ENCODE measurements at regions not wholly inside any gene's neighbourhood (a gene's known extent, or its start where the extent isn't known, plus 50 kb on each side); places are given as distances from the start of the nearest gene placed in this dataset.
"Not testable (repeated sequence)": the region's sequence is repeated elsewhere in the genome, so short reads cannot be mapped to it uniquely, and the experiment has no call there.

DNA sequence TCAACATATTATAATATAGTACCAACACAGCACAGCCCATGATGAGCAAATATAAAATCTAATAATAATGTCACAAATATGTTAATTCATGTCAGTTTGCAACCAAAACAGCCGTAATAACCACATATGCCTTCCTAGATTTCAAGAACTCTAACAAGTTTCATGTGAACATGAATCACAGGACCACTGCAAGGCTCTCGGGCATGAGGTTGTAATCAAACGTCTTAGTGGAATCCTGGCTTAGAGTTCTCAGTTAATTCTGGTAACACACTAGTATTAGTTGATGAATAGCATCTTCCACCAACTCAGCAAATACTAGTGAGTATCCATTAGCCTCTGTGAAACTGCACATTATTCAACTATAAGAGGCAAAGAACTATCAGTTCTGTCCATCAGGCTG is 379.3 kb upstream of the TENM3 start:
- DNase-seq (ENCODE audit: extremely low read depth, low read depth, low spot score): no peak

- no peak for DNase-seq (ENCODE audit: extremely low read depth, low read depth, low spot score)
These were observed 372.9 kb upstream of the TENM3 start for GRCh38 chr4:181870326-181870725.

GRCh38 chr4:181874602-181875001 is 368.6 kb upstream of the TENM3 start:
- DNase-seq (ENCODE audit: extremely low read depth, low read depth, low spot score): no peak

DNA sequence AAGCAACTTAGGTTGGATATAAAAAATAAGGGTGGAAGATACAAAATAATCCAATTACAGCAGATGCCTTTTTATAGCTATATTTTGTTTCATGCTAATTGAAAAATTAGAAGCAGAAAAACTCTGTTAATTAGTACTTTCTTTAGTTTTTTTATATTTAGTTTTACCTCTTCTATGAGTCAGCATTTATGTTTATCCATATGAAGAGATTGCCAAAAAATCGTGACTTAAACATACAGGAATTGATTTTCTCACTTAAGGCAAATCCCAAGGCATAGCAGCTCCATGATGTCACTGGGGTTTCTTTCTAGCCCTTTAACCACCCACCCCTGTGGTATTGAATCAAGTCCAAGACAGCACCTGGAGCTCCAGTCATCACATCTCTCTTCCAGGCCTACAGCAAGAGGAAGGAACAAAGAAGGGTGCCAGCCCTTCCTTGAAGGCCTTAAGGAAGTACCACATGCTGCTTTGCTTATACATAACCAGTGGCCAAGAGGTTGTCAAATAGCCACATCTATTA is 365.8 kb upstream of the TENM3 start:
- DNase-seq (ENCODE audit: extremely low read depth, low read depth, low spot score): no peak

DNA sequence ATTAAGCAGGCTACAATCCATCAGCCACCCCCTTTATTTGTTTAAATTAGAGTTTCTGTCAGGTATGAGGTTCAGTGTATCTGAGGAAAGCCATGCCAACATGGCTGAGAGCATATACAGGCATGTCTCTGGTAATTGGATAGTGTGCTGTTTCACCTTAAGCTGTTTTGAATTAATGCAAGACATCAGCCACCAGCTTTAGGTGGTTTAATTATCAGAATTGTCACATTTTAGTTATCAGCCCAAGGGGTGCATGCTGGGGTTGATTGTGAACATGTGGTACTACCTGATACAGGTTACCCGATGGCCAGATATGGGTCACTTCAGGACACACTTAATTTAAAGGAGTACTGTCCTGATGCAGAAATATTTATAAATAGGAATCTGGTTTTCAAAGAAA is 353.2 kb upstream of the TENM3 start:
- DNase-seq (ENCODE audit: extremely low read depth, low read depth, low spot score): no peak

DNA sequence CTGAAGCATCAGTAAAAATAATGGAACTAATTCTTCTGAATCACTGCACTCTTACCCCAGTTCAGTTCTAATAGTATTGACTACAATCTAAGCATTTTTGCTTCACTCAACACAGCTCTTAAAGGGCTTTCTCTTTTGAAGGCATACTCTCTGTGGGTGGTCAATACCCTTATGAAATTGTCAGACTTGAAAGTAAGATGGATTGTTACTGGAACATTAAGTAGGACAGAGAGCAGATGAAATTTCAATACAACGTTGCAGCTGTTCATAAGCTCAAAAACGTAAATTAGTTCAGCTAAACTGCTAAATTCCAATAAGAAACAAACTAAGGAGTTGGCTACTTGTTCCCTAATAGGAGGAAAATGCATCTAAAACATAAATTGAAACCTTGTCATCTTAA is 352.3 kb upstream of the TENM3 start:
- no peak for DNase-seq (ENCODE audit: extremely low read depth, low read depth, low spot score)

GRCh38 chr4:181896614-181897013 is 346.6 kb upstream of the TENM3 start:
- no peak for DNase-seq (ENCODE audit: extremely low read depth, low read depth, low spot score)

- no peak for DNase-seq (ENCODE audit: extremely low read depth, low read depth, low spot score)
These were observed 345.3 kb upstream of the TENM3 start for GRCh38 chr4:181897935-181898334.

DNA sequence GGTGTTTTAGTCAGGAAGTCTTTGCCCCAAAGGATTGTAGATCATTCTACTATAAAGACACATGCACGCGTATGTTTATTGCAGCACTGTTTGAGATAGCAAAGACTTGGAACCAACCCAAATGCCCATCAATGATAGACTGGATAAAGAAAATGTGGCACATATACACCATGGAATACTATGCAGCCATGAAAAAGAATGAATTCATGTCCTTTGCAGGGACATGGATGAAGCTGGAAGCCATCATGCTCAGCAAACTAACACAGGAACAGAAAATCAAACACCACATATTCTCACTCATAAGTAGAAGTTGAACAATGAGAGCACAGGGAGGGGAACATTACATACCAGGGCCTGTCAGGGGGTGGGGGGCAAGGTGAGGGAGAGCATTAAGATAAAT is 340.8 kb upstream of the TENM3 start:
- not testable (repeated sequence) for DNase-seq (ENCODE audit: extremely low read depth, low read depth, low spot score)

GRCh38 chr4:181905708-181906107 is 337.5 kb upstream of the TENM3 start:
- DNase-seq (ENCODE audit: extremely low read depth, low read depth, low spot score): no peak

DNA sequence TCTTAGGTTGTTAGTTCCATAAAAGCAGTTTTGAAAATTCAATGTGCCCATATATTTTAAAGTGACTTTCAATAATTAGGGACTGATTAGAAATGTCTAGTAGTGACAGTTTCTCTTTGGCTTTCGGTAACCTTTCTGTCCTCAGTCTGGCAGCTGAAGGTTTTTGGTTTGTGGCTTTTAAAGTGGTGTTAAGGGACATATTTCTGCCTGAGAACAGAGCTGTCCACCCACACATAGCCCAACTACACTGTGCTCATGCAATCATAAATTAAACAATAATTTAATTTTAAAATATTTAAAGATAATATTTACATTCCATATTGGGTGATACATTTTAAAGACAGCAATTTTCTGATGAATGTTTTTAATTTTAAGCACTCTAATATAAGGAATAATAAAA is 335.0 kb upstream of the TENM3 start:
- DNase-seq (ENCODE audit: extremely low read depth, low read depth, low spot score): no peak

- no peak for DNase-seq (ENCODE audit: extremely low read depth, low read depth, low spot score)
These were observed 333.8 kb upstream of the TENM3 start for GRCh38 chr4:181909368-181909767.

DNA sequence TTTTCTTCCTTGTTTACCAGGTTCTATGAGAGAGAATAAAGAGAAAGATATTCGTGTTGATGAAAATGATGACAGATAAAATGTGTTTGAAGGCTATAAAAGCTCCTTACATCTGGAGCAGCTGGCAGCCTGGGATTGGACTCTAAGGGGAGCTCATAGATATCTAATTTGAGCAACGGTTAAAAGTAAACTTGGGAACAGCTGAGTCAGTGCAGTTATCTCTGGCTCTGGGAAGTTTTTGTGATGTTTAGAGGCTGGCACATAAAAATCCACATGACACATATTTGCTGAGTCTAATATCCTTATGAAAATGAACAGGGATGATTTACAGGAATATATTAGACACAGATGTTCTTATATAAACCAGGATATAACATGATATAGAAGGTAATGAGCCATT is 331.8 kb upstream of the TENM3 start:
- DNase-seq (ENCODE audit: extremely low read depth, low read depth, low spot score): no peak

DNA sequence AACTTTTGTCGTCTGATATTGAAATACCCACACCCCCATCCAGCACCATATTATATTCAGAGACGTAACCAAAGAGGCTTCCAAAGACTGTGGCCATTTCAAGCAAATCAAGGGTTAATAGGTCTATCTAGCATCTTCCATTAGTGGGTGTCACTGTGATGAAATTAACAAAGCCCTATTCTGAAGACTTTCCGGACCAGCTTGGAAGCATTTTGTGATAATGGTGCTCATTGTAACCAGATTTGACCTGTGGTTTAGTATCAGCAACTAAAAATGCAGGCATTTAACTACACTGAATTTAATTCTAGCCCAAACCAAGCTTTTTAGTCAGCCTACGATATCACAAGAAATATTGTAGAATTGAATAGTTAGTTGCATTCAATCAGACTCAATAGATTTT is 309.7 kb upstream of the TENM3 start:
- no peak for DNase-seq (ENCODE audit: extremely low read depth, low read depth, low spot score)

- no peak for DNase-seq (ENCODE audit: extremely low read depth, low read depth, low spot score)
These were observed 304.6 kb upstream of the TENM3 start for GRCh38 chr4:181938631-181939030.

DNA sequence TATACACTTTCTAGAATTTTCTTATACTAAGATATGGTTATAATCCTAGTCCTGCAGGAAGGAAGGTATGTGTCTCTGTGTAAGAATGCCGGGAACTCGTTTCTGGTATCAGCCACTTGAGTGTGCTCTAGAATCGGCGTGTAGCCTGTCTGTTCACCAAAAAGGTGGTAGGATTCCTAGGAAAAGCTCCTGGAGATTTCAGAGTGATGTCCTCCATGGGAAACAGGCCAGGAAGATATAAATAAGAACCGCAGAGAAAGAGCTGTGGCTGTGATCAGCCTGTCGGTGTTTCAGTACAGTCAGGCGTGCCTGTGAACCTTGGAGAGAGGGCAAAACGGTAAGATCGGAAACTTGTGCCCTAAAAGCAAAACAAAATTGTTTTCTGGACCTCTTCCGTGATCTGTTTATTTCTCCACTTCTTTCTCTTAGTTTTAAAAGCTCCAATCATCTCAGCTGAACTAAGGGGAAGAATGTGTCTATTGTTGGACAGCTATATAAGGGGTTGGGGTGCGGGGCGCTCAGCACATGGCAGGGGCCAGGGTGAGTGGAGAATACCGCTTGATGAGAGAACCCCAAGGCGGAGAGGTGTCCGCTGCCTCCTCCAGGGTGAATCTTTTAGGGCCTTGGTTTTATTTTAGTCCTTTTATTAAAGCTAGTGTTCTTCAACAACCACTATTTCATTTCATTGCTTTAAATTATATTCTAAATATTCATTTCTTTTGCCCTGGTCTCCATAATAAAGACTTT is 303.8 kb upstream of the TENM3 start:
- DNase-seq (ENCODE audit: extremely low read depth, low read depth, low spot score): no peak

DNA sequence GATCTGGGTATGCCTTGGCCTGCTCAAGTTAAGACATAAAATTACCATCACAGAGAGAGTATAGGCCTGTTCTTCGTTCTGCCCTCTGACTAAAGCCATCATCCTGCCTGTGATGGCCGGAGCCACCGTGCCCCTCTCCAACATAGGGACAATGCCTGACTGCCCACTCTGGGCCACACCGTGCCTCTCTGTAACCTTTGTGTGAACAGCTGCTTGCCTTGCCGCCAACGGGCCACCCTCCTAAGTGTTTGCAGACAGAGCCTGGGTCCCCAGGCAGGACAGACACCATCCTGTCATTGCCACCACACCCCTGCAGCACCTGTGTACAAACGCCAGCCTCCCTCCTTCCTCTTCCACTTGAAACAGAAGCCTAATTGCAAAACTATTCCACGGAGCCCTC is 298.7 kb upstream of the TENM3 start:
- DNase-seq (ENCODE audit: extremely low read depth, low read depth, low spot score): no peak

DNA sequence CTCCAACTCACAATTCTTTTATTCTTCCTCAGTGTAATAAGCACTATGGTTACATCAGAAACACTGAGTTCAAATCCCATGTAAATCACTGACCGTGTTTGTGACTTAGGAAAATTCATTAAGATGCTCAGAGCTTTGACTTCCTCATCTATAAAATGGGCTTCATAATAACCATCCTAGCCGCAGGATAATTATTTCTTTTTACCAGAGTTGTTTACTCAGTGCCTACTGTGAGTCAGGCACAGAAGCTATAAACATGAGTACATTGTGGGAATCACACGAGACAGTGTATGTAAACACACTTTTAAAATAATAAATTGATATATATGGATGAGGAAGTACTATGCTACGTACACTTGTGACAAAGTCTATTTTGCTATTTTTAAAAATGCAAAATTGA is 296.3 kb upstream of the TENM3 start:
- no peak for DNase-seq (ENCODE audit: extremely low read depth, low read depth, low spot score)

GRCh38 chr4:181948839-181949382 is 294.3 kb upstream of the TENM3 start:
- no peak for DNase-seq (ENCODE audit: extremely low read depth, low read depth, low spot score)

DNA sequence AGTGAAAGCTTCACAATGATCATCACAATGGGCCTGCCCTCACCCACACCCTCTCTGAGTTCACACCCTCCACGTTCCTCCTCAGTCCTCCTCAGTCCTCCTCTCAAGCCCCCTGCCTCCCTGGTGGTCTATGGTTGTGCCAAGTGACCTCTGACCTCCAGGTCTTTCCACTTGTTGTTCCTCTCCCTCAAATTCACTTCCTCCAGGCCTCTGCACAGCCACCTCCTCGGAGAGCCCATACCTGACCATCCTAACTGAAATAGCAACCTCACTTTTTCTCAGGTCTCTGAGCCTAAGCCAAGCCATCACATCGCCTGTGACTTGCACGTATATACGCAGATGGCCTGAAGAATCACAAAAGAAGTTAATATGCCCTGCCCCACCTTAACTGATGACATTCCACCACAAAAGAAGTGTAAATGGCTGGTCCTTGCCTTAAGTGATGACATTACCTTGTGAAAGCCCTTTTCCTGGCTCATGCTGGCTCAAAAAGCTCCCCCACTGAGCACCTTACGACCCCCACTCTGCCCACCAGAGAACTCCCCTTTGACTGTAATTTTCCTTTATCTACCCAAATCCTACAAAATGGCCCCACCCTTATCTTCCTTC is 293.4 kb upstream of the TENM3 start:
- no peak for DNase-seq (ENCODE audit: extremely low read depth, low read depth, low spot score)

DNA sequence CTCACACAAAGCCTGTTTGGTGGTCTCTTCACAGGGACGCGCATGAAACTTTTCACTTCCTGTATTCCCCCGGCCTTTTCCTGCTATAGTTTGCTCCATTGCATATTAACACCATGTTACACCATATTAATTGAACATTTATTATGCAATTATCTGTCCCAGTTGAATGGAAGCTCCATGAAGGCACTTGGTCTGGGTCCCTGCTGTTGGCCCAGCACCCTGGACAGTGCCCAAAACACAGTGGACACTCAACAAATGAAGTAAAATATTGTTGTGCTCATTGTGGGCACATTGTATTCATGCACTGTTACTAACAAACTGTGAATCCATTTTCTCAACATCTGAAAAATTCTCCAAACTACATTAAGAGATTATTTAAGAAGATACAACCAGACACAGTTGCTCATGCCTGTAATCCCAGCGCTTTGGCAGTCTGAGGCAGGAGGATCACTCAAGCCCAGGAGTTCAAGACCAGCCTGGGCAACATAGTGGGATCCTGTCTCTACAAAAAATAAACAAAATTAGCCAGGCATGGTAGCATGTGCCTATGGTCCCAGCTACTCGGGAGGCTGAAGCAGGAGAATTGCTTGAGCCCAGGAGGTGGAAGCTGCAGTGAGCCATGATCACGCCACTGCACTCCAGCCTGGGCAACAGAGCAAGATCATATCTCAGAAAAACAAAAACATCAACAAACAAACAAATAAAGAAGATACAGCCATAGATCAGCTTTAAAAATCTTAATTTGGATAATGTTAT is 292.7 kb upstream of the TENM3 start:
- DNase-seq (ENCODE audit: extremely low read depth, low read depth, low spot score): no peak

DNA sequence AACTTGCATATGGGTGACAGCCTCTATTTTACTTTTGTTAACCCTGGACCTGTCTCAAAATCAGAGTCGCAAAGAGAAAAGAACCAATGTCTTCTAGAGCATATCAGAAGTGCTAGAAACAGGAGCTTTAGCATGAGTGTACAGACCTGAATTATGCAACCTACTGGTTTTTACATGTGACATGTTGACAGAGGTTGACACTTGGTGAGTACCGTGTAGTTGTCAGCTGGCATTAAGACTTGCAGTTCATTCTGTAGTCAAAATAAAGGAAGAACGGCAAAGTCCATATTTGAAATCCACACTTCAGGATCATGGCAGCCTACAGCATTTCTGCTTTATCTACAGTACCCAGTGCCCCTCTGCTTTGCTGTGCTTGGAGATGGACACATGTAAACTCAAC is 291.9 kb upstream of the TENM3 start:
- no peak for DNase-seq (ENCODE audit: extremely low read depth, low read depth, low spot score)
